GM12878 (cell line): ENCODE measurements at regions not wholly inside any gene's neighbourhood (a gene's known extent, or its start where the extent isn't known, plus 50 kb on each side); places are given as distances from the start of the nearest gene placed in this dataset.

ENCODE experiments used
- ATAC-seq: fragments of 200-7000 bp; cut with Tn5 transposase; 3 replicates; pipeline ENCODE4 v1.9.1; 2020; ENCODE audit warnings: mild to moderate bottlenecking, moderate library complexity
- BruUV-seq: library from RNA; stranded (reverse); fragments of 400-500 nt; replicated peaks from 2 replicates; lab custom pipeline; 2021; lab: Mats Ljungman, UMichigan
- CTCF ChIA-PET: fragments of 300-600 bp; sonication (Branson Sonifier 250); formaldehyde crosslinking; extraction: SDS; loops from one replicate; lab custom pipeline; 2021; ENCODE audit warnings: inconsistent platforms; lab: Yijun Ruan, JAX
- POLR2A ChIA-PET: fragments of 350-600 bp; formaldehyde crosslinking; extraction: SDS; loops from one replicate; lab custom pipeline; 2021; ENCODE audit warnings: inconsistent platforms; lab: Charles Lee
- RAD21 ChIA-PET: fragments of 300-600 bp; sonication (Branson Sonifier 250); formaldehyde crosslinking; loops from one replicate; lab custom pipeline; 2023; ENCODE audit warnings: antibody characterized with exemption; ENCODE audit not compliant: unreplicated experiment; lab: Charles Lee
- SMC1A ChIA-PET: fragments of 300-600 bp; sonication (Branson Sonifier 250); formaldehyde crosslinking; loops from one replicate; lab custom pipeline; 2023; ENCODE audit not compliant: unreplicated experiment, uncharacterized antibody; lab: Charles Lee
- DNase-seq: peaks from one replicate; pipeline ENCODE4 v3.0.0-alpha.2; 2011; ENCODE audit warnings: low read depth, low spot score
- FAIRE-seq: peaks from 3 replicates; lab custom pipeline; 2011; peaks lifted over from hg19 to GRCh38; lab: Jason Lieb, UNC
- H2AFZ ChIP-seq: 2 replicates; pipeline ENCODE4 v1.6.0; 2011; ENCODE audit warnings: low read depth, low read length, control low read depth; ENCODE audit not compliant: control insufficient read depth
- H3K27ac ChIP-seq: 2 replicates; pipeline ENCODE4 v1.5.1; 2011; ENCODE audit warnings: control low read depth; ENCODE audit not compliant: control insufficient read depth, insufficient read depth
- H3K27me3 ChIP-seq, 2 experiments: replicated peaks in 1 of 2; 2 replicates each; pipeline versions ENCODE4 v1.6.0 to v1.6.1; 2011; ENCODE audit warnings: low read length in 1 of 2; ENCODE audit not compliant: control insufficient read depth in 2 of 2, insufficient read depth in 2 of 2
- H3K36me3 ChIP-seq, 2 experiments: 2 replicates each; pipeline ENCODE4 v1.5.1; 2011; ENCODE audit warnings: low read length in 1 of 2; ENCODE audit not compliant: control insufficient read depth in 2 of 2, insufficient read depth in 2 of 2
- H3K4me1 ChIP-seq: 2 replicates; pipeline ENCODE4 v1.6.1; 2011; ENCODE audit warnings: mild to moderate bottlenecking, low read length, moderate library complexity, mixed read lengths; ENCODE audit not compliant: control insufficient read depth, insufficient read depth
- H3K4me2 ChIP-seq: 2 replicates; pipeline ENCODE4 v1.6.0; 2011; ENCODE audit warnings: control low read depth; ENCODE audit not compliant: control insufficient read depth, insufficient read depth
- H3K4me3 ChIP-seq: fragments of 200-600 bp; sonication (generic); 2 replicates; pipeline ENCODE4 v1.5.1; 2016
- H3K79me2 ChIP-seq: 2 replicates; pipeline ENCODE4 v1.6.0; 2011; ENCODE audit warnings: low read length; ENCODE audit not compliant: control insufficient read depth, insufficient read depth
- H3K9ac ChIP-seq: 2 replicates; pipeline ENCODE4 v1.8.0; 2011; ENCODE audit warnings: low read length, control low read depth, mixed read lengths; ENCODE audit not compliant: control insufficient read depth, insufficient read depth
- H3K9me3 ChIP-seq: replicated peaks from 3 replicates; pipeline ENCODE4 v1.5.1; 2011; ENCODE audit warnings: mild to moderate bottlenecking, low read length; ENCODE audit not compliant: control insufficient read depth, insufficient read depth
- H4K20me1 ChIP-seq: 2 replicates; pipeline ENCODE4 v1.6.0; 2011; ENCODE audit not compliant: control insufficient read depth, insufficient read depth
- DPF2 ChIP-seq: fragments of 450-650 bp; IDR thresholded peaks from 2 replicates; pipeline ENCODE4 v1.6.1; 2017; ENCODE audit warnings: mild to moderate bottlenecking
- EGR1 ChIP-seq, 2 experiments: IDR thresholded peaks; 1 replicate in 1 of 2; 2 replicates in 1 of 2; pipeline ENCODE4 v1.6.1; 2011 to 2012; ENCODE audit warnings: low read depth in 2 of 2, low read length in 2 of 2, borderline replicate concordance in 1 of 2, mild to moderate bottlenecking in 1 of 2, moderate library complexity in 1 of 2
- IKZF1 ChIP-seq: fragments of 450-650 bp; conservative IDR thresholded peaks from 2 replicates; pipeline ENCODE4 v1.6.1; 2017; ENCODE audit warnings: antibody characterized with exemption, mild to moderate bottlenecking
- MTA3 ChIP-seq: IDR thresholded peaks from 2 replicates; pipeline ENCODE4 v1.6.1; 2012; ENCODE audit warnings: low read length, inconsistent platforms, borderline replicate concordance
- NFYA ChIP-seq: IDR thresholded peaks from 2 replicates; pipeline ENCODE4 v1.6.1; 2011; ENCODE audit warnings: low read depth, mild to moderate bottlenecking, low read length, improper control_type of control experiment, borderline replicate concordance
- SMC3 ChIP-seq: IDR thresholded peaks from 2 replicates; pipeline ENCODE4 v1.6.1; 2011; ENCODE audit warnings: low read length, improper control_type of control experiment, borderline replicate concordance
- SUPT20H ChIP-seq: IDR thresholded peaks from 2 replicates; pipeline ENCODE4 v1.6.1; 2011; ENCODE audit warnings: low read depth, mild to moderate bottlenecking, low read length, moderate library complexity, borderline replicate concordance; ENCODE audit not compliant: control insufficient read depth
- TCF3 ChIP-seq: IDR thresholded peaks from 2 replicates; pipeline ENCODE4 v1.6.1; 2012; ENCODE audit warnings: low read depth, mild to moderate bottlenecking, low read length, borderline replicate concordance; ENCODE audit not compliant: insufficient read depth
- WGBS: methylation state at CpG from one replicate; pipeline ENCODE4 v1.1.6; 2016; ENCODE audit warnings: low lambda C conversion rate; ENCODE audit not compliant: insufficient replicate concordance, insufficient coverage; ENCODE audit errors: missing lambda C conversion rate; 5-methylcytosine and 5-hydroxymethylcytosine counted together
- in situ Hi-C: fragments of 300-500 bp; cut with MboI; formaldehyde crosslinking; loops from 9 replicates; pipeline ENCODE4 v1.14.3; 2018; ENCODE audit warnings: mixed read lengths
- intact Hi-C: fragments of 100-400 bp; cut with micrococcal nuclease; formaldehyde crosslinking; loops from one replicate; pipeline ENCODE4 v1.14.2; 2022; ENCODE audit not compliant: unreplicated experiment
- TF ChIP-seq, protein P1 (sequence below): fragments of 450-650 bp; IDR thresholded peaks from 2 replicates; pipeline ENCODE4 v1.6.1; 2014; ENCODE audit warnings: mild to moderate bottlenecking

DNA sequence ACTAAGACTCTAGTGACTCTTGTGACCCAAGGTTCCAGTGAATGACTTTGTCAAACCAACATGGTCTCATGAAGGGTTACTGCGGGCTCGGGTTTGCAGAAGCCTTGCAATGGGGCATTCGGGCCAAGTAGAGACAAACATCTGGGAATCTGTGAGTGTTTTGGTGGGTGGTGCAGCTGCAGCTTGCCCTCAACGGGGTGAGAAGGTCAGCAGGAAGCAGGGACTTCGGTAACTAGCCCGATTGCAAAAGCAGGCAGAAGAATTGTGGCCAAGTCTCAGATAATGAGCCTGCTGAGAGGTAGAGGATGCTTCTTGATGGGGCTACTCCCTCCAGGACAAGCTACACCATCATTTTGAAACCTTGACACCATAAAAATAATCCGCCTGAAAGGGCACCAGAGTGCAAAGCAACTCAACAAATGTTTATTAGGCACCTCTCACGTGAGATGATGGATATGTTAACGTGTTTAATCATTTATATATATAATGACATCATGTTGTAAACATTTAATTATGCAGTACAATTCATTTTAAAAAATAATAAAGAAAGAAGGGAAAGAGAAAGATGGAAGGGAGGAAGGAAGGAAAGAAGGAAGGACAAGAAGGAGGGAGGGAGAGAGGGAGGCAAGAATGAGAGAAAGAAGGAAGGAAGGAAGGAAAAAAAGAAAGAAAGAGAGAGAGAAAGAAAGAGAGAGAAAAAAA, 263.9 kb upstream of the IGF1R start:
- Histone ChIP-seq H3K36me3 (no peaks in the 10 kb centered on the region), H4K20me1 (no peaks in the 10 kb centered on the region), H3K4me2 (no peak overlapping the region), H2AFZ (no peak overlapping the region), H3K79me2 (no peaks in the 10 kb centered on the region), H3K9ac (no peak overlapping the region), H3K4me3 (no peak overlapping the region), H3K27ac (no peak overlapping the region), H3K27me3 (no peaks in the 10 kb centered on the region), H3K4me1 (no peaks in the 10 kb centered on the region), H3K9me3 (no peaks in the 10 kb centered on the region)
- 14% methylated on average over 9 of the region's 9 CpGs for WGBS
- intact Hi-C loops = no loop called here
- TF ChIP-seq TCF3 (no peak), SMC3 (no peak), MTA3 (no peak), DPF2 (no peak), IKZF1 (no peak), NFYA (no peak), SUPT20H (no peak), EGR1 (IDR thresholded peaks at IDR 0.05; ENCODE audit: borderline replicate concordance in 1 of 2, low read depth in 2 of 2, low read length in 2 of 2) (no peak)
- TF ChIP-seq, protein P1, sequence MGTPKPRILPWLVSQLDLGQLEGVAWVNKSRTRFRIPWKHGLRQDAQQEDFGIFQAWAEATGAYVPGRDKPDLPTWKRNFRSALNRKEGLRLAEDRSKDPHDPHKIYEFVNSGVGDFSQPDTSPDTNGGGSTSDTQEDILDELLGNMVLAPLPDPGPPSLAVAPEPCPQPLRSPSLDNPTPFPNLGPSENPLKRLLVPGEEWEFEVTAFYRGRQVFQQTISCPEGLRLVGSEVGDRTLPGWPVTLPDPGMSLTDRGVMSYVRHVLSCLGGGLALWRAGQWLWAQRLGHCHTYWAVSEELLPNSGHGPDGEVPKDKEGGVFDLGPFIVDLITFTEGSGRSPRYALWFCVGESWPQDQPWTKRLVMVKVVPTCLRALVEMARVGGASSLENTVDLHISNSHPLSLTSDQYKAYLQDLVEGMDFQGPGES = no peak
- POLR2A ChIA-PET = no interaction called here
- BruUV-seq = no TSS peak
- CTCF ChIA-PET = no interaction called here
- no peak for ATAC-seq
- FAIRE-seq = no peak
- in situ Hi-C loops = no loop called here
- SMC1A ChIA-PET = no interaction called here
- no peak for DNase-seq
- RAD21 ChIA-PET = no interaction called here
